Adrenal gland (tissue), 5 donors: ENCODE measurements at regions not wholly inside any gene's neighbourhood (a gene's known extent, or its start where the extent isn't known, plus 50 kb on each side); places are given as distances from the start of the nearest gene placed in this dataset.

Source experiments
- POLR2A ChIP-seq, 2 donors: fragments of 450-650 bp; IDR thresholded peaks; one replicate each; pipeline ENCODE4 v1.6.1; 2017; ENCODE audit warnings: antibody characterized with exemption in 2 of 2, mild to moderate bottlenecking in 2 of 2, moderate library complexity in 1 of 2
- TF ChIP-seq, protein P1 (sequence below), 6 experiments: fragments of 450-650 bp in 4 of 6; fragments of 200-600 bp in 2 of 6; sonication (generic) in 1 of 6; IDR thresholded peaks; 1 replicate in 5 of 6; 2 replicates in 1 of 6; pipeline versions ENCODE4 v1.5.1 to v1.8.0; 2016 to 2021; ENCODE audit warnings: antibody characterized with exemption in 6 of 6, mild to moderate bottlenecking in 2 of 6, moderate library complexity in 1 of 6
- donor health status: DM: no; HTN: no; CAD: no.

DNA sequence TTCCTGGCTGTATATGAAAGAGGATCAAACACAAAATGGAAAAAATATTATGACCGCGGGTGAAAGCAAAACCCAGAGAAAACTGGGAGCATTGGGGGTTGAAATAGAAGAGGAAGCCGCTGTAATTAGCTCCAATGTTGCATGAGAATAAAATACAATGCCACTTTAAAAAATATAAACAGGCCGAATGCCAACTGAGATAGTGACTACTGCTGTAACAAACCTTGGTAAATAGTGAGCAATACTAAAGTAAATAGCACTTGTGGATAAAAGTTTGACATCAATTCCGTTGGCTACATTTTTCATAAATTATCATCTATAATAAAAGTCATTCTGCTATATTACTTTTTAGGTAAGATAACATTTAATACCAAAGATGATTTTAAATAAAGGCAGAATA lies 395.8 kb upstream of the MIR17HG start:
- TF ChIP-seq, protein P1, sequence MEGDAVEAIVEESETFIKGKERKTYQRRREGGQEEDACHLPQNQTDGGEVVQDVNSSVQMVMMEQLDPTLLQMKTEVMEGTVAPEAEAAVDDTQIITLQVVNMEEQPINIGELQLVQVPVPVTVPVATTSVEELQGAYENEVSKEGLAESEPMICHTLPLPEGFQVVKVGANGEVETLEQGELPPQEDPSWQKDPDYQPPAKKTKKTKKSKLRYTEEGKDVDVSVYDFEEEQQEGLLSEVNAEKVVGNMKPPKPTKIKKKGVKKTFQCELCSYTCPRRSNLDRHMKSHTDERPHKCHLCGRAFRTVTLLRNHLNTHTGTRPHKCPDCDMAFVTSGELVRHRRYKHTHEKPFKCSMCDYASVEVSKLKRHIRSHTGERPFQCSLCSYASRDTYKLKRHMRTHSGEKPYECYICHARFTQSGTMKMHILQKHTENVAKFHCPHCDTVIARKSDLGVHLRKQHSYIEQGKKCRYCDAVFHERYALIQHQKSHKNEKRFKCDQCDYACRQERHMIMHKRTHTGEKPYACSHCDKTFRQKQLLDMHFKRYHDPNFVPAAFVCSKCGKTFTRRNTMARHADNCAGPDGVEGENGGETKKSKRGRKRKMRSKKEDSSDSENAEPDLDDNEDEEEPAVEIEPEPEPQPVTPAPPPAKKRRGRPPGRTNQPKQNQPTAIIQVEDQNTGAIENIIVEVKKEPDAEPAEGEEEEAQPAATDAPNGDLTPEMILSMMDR (IDR thresholded peaks at IDR 0.05) = no peak
- TF ChIP-seq POLR2A (IDR thresholded peaks at IDR 0.05) = no peak
